Natural killer cell (primary cell): ENCODE measurements at regions not wholly inside any gene's neighbourhood (a gene's known extent, or its start where the extent isn't known, plus 50 kb on each side); places are given as distances from the start of the nearest gene placed in this dataset.

Experiments used
- ATAC-seq, 3 donors: fragments of 150-1000 bp in 2 of 3; fragments of 200-7000 bp in 1 of 3; cut with Tn5 transposase; 1 replicate in 1 of 3; 2 replicates in 2 of 3; pipeline ENCODE4 v1.10.0; 2021; ENCODE audit warnings: mild to moderate bottlenecking in 2 of 3, moderate library complexity in 2 of 3
- DNase-seq, 2 donors: peaks; one replicate each; pipeline versions ENCODE4 v3.0.0 to v3.0.0-alpha.2; 2013 to 2021; ENCODE audit warnings: mixed read lengths in 1 of 2
- H3K27ac ChIP-seq: one replicate; pipeline ENCODE4 v1.5.1; 2013; ENCODE audit warnings: mild to moderate bottlenecking, low read length
- H3K27me3 ChIP-seq: one replicate; pipeline ENCODE4 v1.6.1; 2013; ENCODE audit warnings: low read length; ENCODE audit not compliant: control insufficient read depth, insufficient read depth
- H3K36me3 ChIP-seq: one replicate; pipeline ENCODE4 v1.6.1; 2013; ENCODE audit warnings: low read length; ENCODE audit not compliant: control insufficient read depth, insufficient read depth
- H3K4me1 ChIP-seq: one replicate; pipeline ENCODE4 v1.6.1; 2013; ENCODE audit warnings: low read length; ENCODE audit not compliant: control insufficient read depth, insufficient read depth
- H3K4me3 ChIP-seq: one replicate; pipeline ENCODE4 v1.5.1; 2013; ENCODE audit warnings: low read length
- H3K9me3 ChIP-seq: one replicate; pipeline ENCODE4 v1.6.1; 2013; ENCODE audit warnings: low read length; ENCODE audit not compliant: control insufficient read depth, insufficient read depth
- H3K27ac Mint-ChIP-seq, 2 donors: one replicate each; pipeline ENCODE4 v1.8.0; 2022; ENCODE audit warnings: mild to moderate bottlenecking in 2 of 2, mixed read lengths in 2 of 2, moderate library complexity in 1 of 2
- H3K27me3 Mint-ChIP-seq, 2 donors: one replicate each; pipeline ENCODE4 v1.8.0; 2022; ENCODE audit warnings: low read depth in 2 of 2, mixed read lengths in 2 of 2
- H3K36me3 Mint-ChIP-seq: one replicate; pipeline ENCODE4 v1.8.0; 2022; ENCODE audit warnings: mixed read lengths
- H3K4me1 Mint-ChIP-seq, 2 donors: one replicate each; pipeline ENCODE4 v1.8.0; 2022; ENCODE audit warnings: mixed read lengths in 2 of 2
- H3K4me3 Mint-ChIP-seq: one replicate; pipeline ENCODE4 v1.8.0; 2022; ENCODE audit warnings: mild to moderate bottlenecking, moderate library complexity, mixed read lengths
- H3K9me3 Mint-ChIP-seq, 2 donors: one replicate each; pipeline ENCODE4 v1.8.0; 2022; ENCODE audit warnings: mixed read lengths in 2 of 2
- CTCF ChIP-seq: fragments of 200-600 bp; IDR thresholded peaks from one replicate; pipeline ENCODE4 v1.8.0; 2022; ENCODE audit warnings: antibody characterized with exemption
- WGBS: methylation state at CpG from one replicate; pipeline ENCODE4 v1.1.7; 2013; ENCODE audit warnings: missing lambda C conversion rate; ENCODE audit not compliant: insufficient coverage; 5-methylcytosine and 5-hydroxymethylcytosine counted together
- intact Hi-C: fragments of 100-400 bp; cut with micrococcal nuclease; formaldehyde crosslinking; loops from one replicate; pipeline ENCODE4 v1.14.2; 2022

GRCh38 chr9:81395676-81396054 is 293.7 kb downstream of the TLE1 start:
- Mint-ChIP-seq H3K4me1 (no peaks in the 10 kb centered on the region), H3K27me3 (peaks cover 0 to 3% of the 10 kb centered on the region in 2 donors), H3K36me3 (no peaks in the 10 kb centered on the region), H3K9me3 (no peaks in the 10 kb centered on the region), H3K4me3 (no peak overlapping the region), H3K27ac (no peak overlapping the region)
- Histone ChIP-seq H3K27ac (no peak overlapping the region), H3K9me3 (no peaks in the 10 kb centered on the region), H3K27me3 (no peaks in the 10 kb centered on the region), H3K4me1 (no peaks in the 10 kb centered on the region), H3K4me3 (no peak overlapping the region), H3K36me3 (no peaks in the 10 kb centered on the region)
- DNase-seq (no peak), ATAC-seq (no peak)
- WGBS: 80% methylated on average over 4 of the region's 4 CpGs
- intact Hi-C loops: no loop called here
- no peak for TF ChIP-seq CTCF

DNA sequence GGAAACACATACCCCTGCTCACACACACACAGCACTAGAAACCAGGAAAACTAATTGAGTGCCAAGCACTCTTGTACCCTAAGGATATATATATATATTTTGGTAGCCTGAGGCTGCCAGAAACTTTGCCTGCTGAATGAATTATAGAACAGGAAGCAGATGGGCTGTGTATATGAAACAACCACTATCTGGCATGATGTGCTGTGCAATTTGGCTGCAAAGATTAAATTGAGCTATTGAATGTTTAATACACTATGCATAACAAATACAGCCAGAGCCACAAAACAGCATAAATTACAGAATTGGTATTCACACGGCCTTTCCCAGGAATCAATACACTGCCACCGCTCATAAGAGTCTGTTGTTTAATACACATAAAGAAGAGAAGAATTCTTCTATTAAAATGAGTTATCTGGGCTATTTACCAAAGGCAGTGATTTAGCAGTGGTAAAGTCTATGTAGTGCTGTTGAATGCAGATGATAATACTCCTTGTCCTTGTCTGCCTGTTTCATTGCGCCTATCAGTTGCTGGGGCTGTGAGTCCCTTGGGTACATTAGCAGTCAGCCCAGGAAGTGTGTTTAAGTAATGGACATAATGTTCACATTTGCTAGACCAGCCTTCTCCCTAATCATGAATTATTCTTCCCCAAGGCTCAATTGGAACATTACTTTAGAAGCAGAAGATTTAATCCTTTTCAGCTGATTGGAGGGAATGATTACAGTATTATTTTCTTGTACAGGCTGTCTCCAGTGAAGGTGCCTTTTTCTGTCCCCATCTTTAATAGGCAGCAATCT is 294.3 kb downstream of the TLE1 start:
- WGBS: 75% methylated on average over 1 of the region's 3 CpGs
- Mint-ChIP-seq H3K4me3 (no peak overlapping the region), H3K9me3 (no peaks in the 10 kb centered on the region), H3K36me3 (no peaks in the 10 kb centered on the region), H3K27ac (no peak overlapping the region), H3K27me3 (peaks cover 0 to 3% of the 10 kb centered on the region in 2 donors), H3K4me1 (no peaks in the 10 kb centered on the region)
- H3K27ac ChIP-seq: no peak overlapping the region
- H3K9me3 ChIP-seq: no peaks in the 10 kb centered on the region
- no peak overlapping the region for H3K4me3 ChIP-seq
- H3K4me1 ChIP-seq: no peaks in the 10 kb centered on the region
- ATAC-seq (no peak), DNase-seq (no peak)
- TF ChIP-seq CTCF: no peak
- H3K27me3 ChIP-seq: no peaks in the 10 kb centered on the region
- no peaks in the 10 kb centered on the region for H3K36me3 ChIP-seq
- intact Hi-C loops: no loop called here

- no peaks in the 10 kb centered on the region for H3K4me1 Mint-ChIP-seq
These were observed 295.1 kb downstream of the TLE1 start for GRCh38 chr9:81393985-81394811.

More at GRCh38 chr9:81393985-81394811, 295.1 kb downstream of the TLE1 start:
- no peak for ATAC-seq
- Histone ChIP-seq H3K27ac (no peak overlapping the region), H3K9me3 (no peaks in the 10 kb centered on the region), H3K4me1 (no peaks in the 10 kb centered on the region), H3K36me3 (no peaks in the 10 kb centered on the region), H3K27me3 (no peaks in the 10 kb centered on the region), H3K4me3 (no peak overlapping the region)
- H3K9me3 Mint-ChIP-seq: no peaks in the 10 kb centered on the region
- TF ChIP-seq CTCF: no peak
- 95% methylated on average over 6 of the region's 6 CpGs for WGBS
- H3K4me3 Mint-ChIP-seq: no peak overlapping the region
- no peak for DNase-seq
- H3K36me3 Mint-ChIP-seq: no peaks in the 10 kb centered on the region
- H3K27me3 Mint-ChIP-seq: peaks cover 0 to 3% of the 10 kb centered on the region in 2 donors
- intact Hi-C loops: no loop called here
- H3K27ac Mint-ChIP-seq: no peak overlapping the region
